ENCODE measurements at regions not wholly inside any gene's neighbourhood (a gene's known extent, or its start where the extent isn't known, plus 50 kb on each side); places are given as distances from the start of the nearest gene placed in this dataset.

DNA sequence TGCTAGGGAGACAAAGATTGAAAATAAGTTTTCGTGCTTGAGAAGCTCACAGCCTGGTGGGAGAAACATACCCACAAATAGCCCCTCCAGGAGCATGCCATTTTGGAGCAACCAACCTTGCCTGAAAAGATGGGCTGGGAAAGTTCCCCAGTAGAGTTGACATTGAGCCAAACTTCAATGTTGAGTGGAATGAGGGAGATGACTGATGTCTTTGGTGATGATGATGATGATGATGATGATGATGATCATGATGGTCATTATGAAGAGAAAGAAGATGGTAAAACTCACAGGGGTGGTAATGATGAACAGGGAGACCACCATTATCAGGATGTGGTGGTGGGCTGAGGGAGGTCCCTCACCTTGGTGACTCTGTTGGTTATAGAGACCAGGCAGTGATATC lies 50.1 kb upstream of the ADRA1D start:
- no peak for DNase-seq
- Histone ChIP-seq H3K36me3 (ENCODE audit: low read depth, missing control alignments) (no peaks in the 10 kb centered on the region), H3K4me1 (no peaks in the 10 kb centered on the region), H3K27me3 (no peaks in the 10 kb centered on the region), H3K27ac (no peak overlapping the region), H3K4me3 (no peak overlapping the region), H3K9me3 (no peaks in the 10 kb centered on the region)
- TF ChIP-seq POLR2A (IDR thresholded peaks at IDR 0.05): no peak
- TF ChIP-seq, protein P1, sequence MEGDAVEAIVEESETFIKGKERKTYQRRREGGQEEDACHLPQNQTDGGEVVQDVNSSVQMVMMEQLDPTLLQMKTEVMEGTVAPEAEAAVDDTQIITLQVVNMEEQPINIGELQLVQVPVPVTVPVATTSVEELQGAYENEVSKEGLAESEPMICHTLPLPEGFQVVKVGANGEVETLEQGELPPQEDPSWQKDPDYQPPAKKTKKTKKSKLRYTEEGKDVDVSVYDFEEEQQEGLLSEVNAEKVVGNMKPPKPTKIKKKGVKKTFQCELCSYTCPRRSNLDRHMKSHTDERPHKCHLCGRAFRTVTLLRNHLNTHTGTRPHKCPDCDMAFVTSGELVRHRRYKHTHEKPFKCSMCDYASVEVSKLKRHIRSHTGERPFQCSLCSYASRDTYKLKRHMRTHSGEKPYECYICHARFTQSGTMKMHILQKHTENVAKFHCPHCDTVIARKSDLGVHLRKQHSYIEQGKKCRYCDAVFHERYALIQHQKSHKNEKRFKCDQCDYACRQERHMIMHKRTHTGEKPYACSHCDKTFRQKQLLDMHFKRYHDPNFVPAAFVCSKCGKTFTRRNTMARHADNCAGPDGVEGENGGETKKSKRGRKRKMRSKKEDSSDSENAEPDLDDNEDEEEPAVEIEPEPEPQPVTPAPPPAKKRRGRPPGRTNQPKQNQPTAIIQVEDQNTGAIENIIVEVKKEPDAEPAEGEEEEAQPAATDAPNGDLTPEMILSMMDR (IDR thresholded peaks at IDR 0.05): no peak
- intact Hi-C loops (cut with DNase I; ENCODE audit: low total_unique reads): no loop called here
- WGBS, 2 donors: 100% methylated on average over 1 of the region's 1 CpG
